H9 (cell line): ENCODE measurements at regions not wholly inside any gene's neighbourhood (a gene's known extent, or its start where the extent isn't known, plus 50 kb on each side); places are given as distances from the start of the nearest gene placed in this dataset.

Source experiments
- DNase-seq: peaks from one replicate; pipeline ENCODE4 v3.0.0-alpha.2; 2017
- H2AFZ ChIP-seq: one replicate; pipeline ENCODE4 v1.6.1; 2013; ENCODE audit warnings: mild to moderate bottlenecking, low read length, control low read depth, moderate library complexity
- H2AK5ac ChIP-seq: 2 replicates; pipeline ENCODE4 v1.6.1; 2013; ENCODE audit warnings: low read length, control low read depth, mixed read lengths; ENCODE audit not compliant: insufficient read length
- H2BK120ac ChIP-seq: one replicate; pipeline ENCODE4 v1.6.1; 2013; ENCODE audit warnings: low read depth, mild to moderate bottlenecking, low read length, control low read depth, inconsistent platforms; ENCODE audit not compliant: poor library complexity, severe bottlenecking
- H2BK12ac ChIP-seq: 2 replicates; pipeline ENCODE4 v1.6.1; 2013; ENCODE audit warnings: low read length, control low read depth, mixed read lengths, low read depth; ENCODE audit not compliant: insufficient read length
- H2BK15ac ChIP-seq: 2 replicates; pipeline ENCODE4 v1.6.1; 2013; ENCODE audit warnings: low read depth, low read length, control low read depth
- H2BK20ac ChIP-seq: one replicate; pipeline ENCODE4 v1.6.1; 2013; ENCODE audit warnings: low read depth, mild to moderate bottlenecking, low read length, control low read depth, inconsistent platforms; ENCODE audit not compliant: poor library complexity, severe bottlenecking
- H2BK5ac ChIP-seq: 2 replicates; pipeline ENCODE4 v1.6.1; 2013; ENCODE audit warnings: low read length, control low read depth, mixed read lengths; ENCODE audit not compliant: insufficient read length
- H3K14ac ChIP-seq: 2 replicates; pipeline ENCODE4 v1.6.1; 2013; ENCODE audit warnings: low read length, control low read depth; ENCODE audit not compliant: insufficient read depth
- H3K18ac ChIP-seq: 2 replicates; pipeline ENCODE4 v1.6.1; 2013; ENCODE audit warnings: low read depth, mild to moderate bottlenecking, mixed read lengths, low read length, control low read depth; ENCODE audit not compliant: insufficient read length
- H3K23ac ChIP-seq: 2 replicates; pipeline ENCODE4 v1.6.1; 2013; ENCODE audit warnings: low read length, control low read depth, mixed read lengths, low read depth; ENCODE audit not compliant: insufficient read length
- H3K23me2 ChIP-seq: 2 replicates; pipeline ENCODE4 v1.6.1; 2013; ENCODE audit warnings: low read depth, mild to moderate bottlenecking, mixed read lengths, low read length, control low read depth; ENCODE audit not compliant: insufficient read length, poor library complexity, severe bottlenecking
- H3K27ac ChIP-seq: 2 replicates; pipeline ENCODE4 v1.5.1; 2013; ENCODE audit warnings: low read length, control low read depth, mixed read lengths, low read depth; ENCODE audit not compliant: insufficient read length
- H3K27me3 ChIP-seq: 2 replicates; pipeline ENCODE4 v1.6.1; 2013; ENCODE audit warnings: low read length, control low read depth, inconsistent platforms; ENCODE audit not compliant: insufficient read depth
- H3K4ac ChIP-seq: 2 replicates; pipeline ENCODE4 v1.6.1; 2013; ENCODE audit warnings: low read depth, mild to moderate bottlenecking, control low read depth, inconsistent platforms, low read length, moderate library complexity
- H3K4me1 ChIP-seq: 2 replicates; pipeline ENCODE4 v1.6.1; 2013; ENCODE audit warnings: low read length, control low read depth, inconsistent platforms; ENCODE audit not compliant: insufficient read depth
- H3K4me2 ChIP-seq: 2 replicates; pipeline ENCODE4 v1.6.1; 2013; ENCODE audit warnings: low read length, control low read depth, mixed read lengths; ENCODE audit not compliant: insufficient read length, insufficient read depth
- H3K56ac ChIP-seq: 2 replicates; pipeline ENCODE4 v1.6.1; 2013; ENCODE audit warnings: low read depth, mild to moderate bottlenecking, mixed read lengths, low read length, control low read depth; ENCODE audit not compliant: insufficient read length
- H3K79me1 ChIP-seq: 2 replicates; pipeline ENCODE4 v1.6.1; 2013; ENCODE audit warnings: low read depth, mild to moderate bottlenecking, moderate library complexity, low read length, control low read depth, inconsistent platforms; ENCODE audit not compliant: insufficient read depth, poor library complexity, severe bottlenecking
- H3K79me2 ChIP-seq: 2 replicates; pipeline ENCODE4 v1.6.1; 2013; ENCODE audit warnings: low read length, control low read depth, inconsistent platforms; ENCODE audit not compliant: insufficient read depth
- H3K9ac ChIP-seq: 2 replicates; pipeline ENCODE4 v1.6.1; 2013; ENCODE audit warnings: low read length, control low read depth, mixed read lengths; ENCODE audit not compliant: insufficient read length; ENCODE audit errors: extremely low read depth
- H3K9me3 ChIP-seq: one replicate; pipeline ENCODE4 v1.6.1; 2013; ENCODE audit warnings: low read depth, low read length, inconsistent platforms; ENCODE audit not compliant: control insufficient read depth
- H3T11ph ChIP-seq: one replicate; pipeline ENCODE4 v1.6.1; 2013; ENCODE audit warnings: mild to moderate bottlenecking, low read length, control low read depth, inconsistent platforms
- H4K20me1 ChIP-seq: one replicate; pipeline ENCODE4 v1.6.1; 2013; ENCODE audit not compliant: control insufficient read depth, insufficient read length, insufficient read depth
- H4K5ac ChIP-seq: 2 replicates; pipeline ENCODE4 v1.6.1; 2013; ENCODE audit warnings: low read depth, mild to moderate bottlenecking, mixed read lengths, low read length, control low read depth; ENCODE audit not compliant: insufficient read length
- H4K8ac ChIP-seq: replicated peaks from 2 replicates; pipeline ENCODE4 v1.6.1; 2013; ENCODE audit warnings: low read length, control low read depth, mixed read lengths, low read depth; ENCODE audit not compliant: insufficient read length
- H4K91ac ChIP-seq: 2 replicates; pipeline ENCODE4 v1.6.1; 2013; ENCODE audit warnings: low read depth, mild to moderate bottlenecking, moderate library complexity, mixed read lengths, low read length, control low read depth; ENCODE audit not compliant: insufficient read length
- H3K27ac Mint-ChIP-seq, 3 experiments: 2 replicates in 2 of 3; 3 replicates in 1 of 3; pipeline ENCODE4 v1.8.0; 2020 to 2021; ENCODE audit warnings: mixed read lengths in 3 of 3, mild to moderate bottlenecking in 1 of 3, moderate library complexity in 1 of 3
- H3K27me3 Mint-ChIP-seq: 2 replicates; pipeline ENCODE4 v1.8.0; 2021; ENCODE audit warnings: low read depth, mild to moderate bottlenecking, moderate library complexity, mixed read lengths
- H3K36me3 Mint-ChIP-seq, 3 experiments: 2 replicates in 2 of 3; 3 replicates in 1 of 3; pipeline ENCODE4 v1.8.0; 2020 to 2021; ENCODE audit warnings: low read depth in 3 of 3, mixed read lengths in 3 of 3; ENCODE audit not compliant: insufficient read depth in 1 of 3
- H3K4me1 Mint-ChIP-seq, 2 experiments: 2 replicates each; pipeline ENCODE4 v1.8.0; 2020; ENCODE audit warnings: mixed read lengths in 2 of 2
- H3K4me3 Mint-ChIP-seq, 2 experiments: 2 replicates in 1 of 2; 3 replicates in 1 of 2; pipeline ENCODE4 v1.8.0; 2020 to 2021; ENCODE audit warnings: mild to moderate bottlenecking in 2 of 2, mixed read lengths in 2 of 2, moderate library complexity in 1 of 2
- H3K9me3 Mint-ChIP-seq, 2 experiments: 2 replicates in 1 of 2; 3 replicates in 1 of 2; pipeline ENCODE4 v1.8.0; 2020; ENCODE audit warnings: mild to moderate bottlenecking in 2 of 2, mixed read lengths in 2 of 2, moderate library complexity in 1 of 2
- CTCF ChIP-seq: fragments of 200-600 bp; sonication (generic); conservative IDR thresholded peaks from 3 replicates; pipeline ENCODE4 v1.8.0; 2021; ENCODE audit warnings: antibody characterized with exemption, mild to moderate bottlenecking
- WGBS: extraction: QIAGEN DNeasy Blood & Tissue Kit; methylation state at CpG from one replicate; pipeline ENCODE4 v1.1.7; 2013; ENCODE audit warnings: missing lambda C conversion rate, low lambda C conversion rate, mixed read lengths; ENCODE audit not compliant: insufficient read length; ENCODE audit errors: extremely low coverage; 5-methylcytosine and 5-hydroxymethylcytosine counted together

GRCh38 chr14:104343690-104344640 is 205.6 kb downstream of the KIF26A start:
- Histone ChIP-seq H3K18ac (no peak overlapping the region), H3T11ph (no peak overlapping the region), H2AK5ac (no peak overlapping the region), H2BK5ac (no peak overlapping the region), H3K14ac (no peak overlapping the region), H4K20me1 (peaks cover 3% of the 10 kb centered on the region), H2BK15ac (no peak overlapping the region), H3K4ac (no peak overlapping the region), H3K4me2 (no peak overlapping the region), H3K27me3 (no peaks in the 10 kb centered on the region), H2BK20ac (no peak overlapping the region), H3K79me2 (no peaks in the 10 kb centered on the region), H4K8ac (no peak overlapping the region), H3K23ac (no peak overlapping the region), H3K79me1 (no peaks in the 10 kb centered on the region), H3K9me3 (no peaks in the 10 kb centered on the region), H3K56ac (no peak overlapping the region), H3K4me1 (peaks cover 3% of the 10 kb centered on the region; the same call in 1 of the 2 replicates), H3K27ac (no peak overlapping the region), H4K5ac (no peak overlapping the region), H2AFZ (no peak overlapping the region), H2BK12ac (no peak overlapping the region), H3K9ac (no peak overlapping the region), H3K23me2 (no peaks in the 10 kb centered on the region), H4K91ac (no peak overlapping the region), H2BK120ac (no peak overlapping the region)
- no peak for TF ChIP-seq CTCF
- Mint-ChIP-seq H3K4me1 (peaks cover 12 to 15% of the 10 kb centered on the region in 2 experiments), H3K27me3 (peaks cover 20% of the 10 kb centered on the region), H3K36me3 (peaks cover 0 to 6% (median 0%) of the 10 kb centered on the region in 3 experiments; a peak in 1 of 7 replicates), H3K4me3 (no peak overlapping the region), H3K27ac (no peak overlapping the region), H3K9me3 (peaks cover 6 to 8% of the 10 kb centered on the region in 2 experiments; a peak in 3 of 5 replicates)
- no CpG with 5 or more reads among the region's 11 CpGs for WGBS
- peak; percentile 27 for DNase-seq
